ENCODE measurements at regions not wholly inside any gene's neighbourhood (a gene's known extent, or its start where the extent isn't known, plus 50 kb on each side); places are given as distances from the start of the nearest gene placed in this dataset.
"Not testable (repeated sequence)": the region's sequence is repeated elsewhere in the genome, so short reads cannot be mapped to it uniquely, and the experiment has no call there.

DNA sequence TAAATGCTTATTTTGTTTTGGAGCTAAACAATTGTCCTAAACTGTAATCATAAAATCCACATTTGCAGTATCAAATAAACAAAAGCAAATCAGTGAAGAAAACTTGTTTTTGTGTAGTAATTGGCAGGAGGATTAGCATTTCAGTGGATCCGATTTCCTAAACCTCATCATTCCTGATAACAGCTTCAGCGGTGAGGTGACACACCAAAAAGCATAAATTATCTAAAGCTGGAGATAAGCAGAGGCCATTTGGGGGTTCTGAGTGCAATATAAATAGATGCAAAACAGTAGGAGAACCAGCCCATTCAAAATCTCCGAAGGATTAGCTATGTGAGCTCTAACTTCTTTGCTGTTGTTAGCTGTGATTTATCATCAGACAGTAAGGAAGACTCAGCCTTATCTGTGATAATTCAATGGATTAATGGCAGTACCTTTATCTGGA, 235.8 kb downstream of the EPHA7 start:
- in situ Hi-C loops (cut with HindIII; ENCODE audit: low sequenced_read_pairs) = no loop called here
- no peak overlapping the region for H3K4me3 ChIP-seq (ENCODE audit: low read depth, low read length)
- TF ChIP-seq, protein P1, sequence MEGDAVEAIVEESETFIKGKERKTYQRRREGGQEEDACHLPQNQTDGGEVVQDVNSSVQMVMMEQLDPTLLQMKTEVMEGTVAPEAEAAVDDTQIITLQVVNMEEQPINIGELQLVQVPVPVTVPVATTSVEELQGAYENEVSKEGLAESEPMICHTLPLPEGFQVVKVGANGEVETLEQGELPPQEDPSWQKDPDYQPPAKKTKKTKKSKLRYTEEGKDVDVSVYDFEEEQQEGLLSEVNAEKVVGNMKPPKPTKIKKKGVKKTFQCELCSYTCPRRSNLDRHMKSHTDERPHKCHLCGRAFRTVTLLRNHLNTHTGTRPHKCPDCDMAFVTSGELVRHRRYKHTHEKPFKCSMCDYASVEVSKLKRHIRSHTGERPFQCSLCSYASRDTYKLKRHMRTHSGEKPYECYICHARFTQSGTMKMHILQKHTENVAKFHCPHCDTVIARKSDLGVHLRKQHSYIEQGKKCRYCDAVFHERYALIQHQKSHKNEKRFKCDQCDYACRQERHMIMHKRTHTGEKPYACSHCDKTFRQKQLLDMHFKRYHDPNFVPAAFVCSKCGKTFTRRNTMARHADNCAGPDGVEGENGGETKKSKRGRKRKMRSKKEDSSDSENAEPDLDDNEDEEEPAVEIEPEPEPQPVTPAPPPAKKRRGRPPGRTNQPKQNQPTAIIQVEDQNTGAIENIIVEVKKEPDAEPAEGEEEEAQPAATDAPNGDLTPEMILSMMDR (IDR thresholded peaks at IDR 0.05; ENCODE audit: low read depth, low read length) = no peak
- DNase-seq (ENCODE audit: low read depth, low spot score) = no peak

DNA sequence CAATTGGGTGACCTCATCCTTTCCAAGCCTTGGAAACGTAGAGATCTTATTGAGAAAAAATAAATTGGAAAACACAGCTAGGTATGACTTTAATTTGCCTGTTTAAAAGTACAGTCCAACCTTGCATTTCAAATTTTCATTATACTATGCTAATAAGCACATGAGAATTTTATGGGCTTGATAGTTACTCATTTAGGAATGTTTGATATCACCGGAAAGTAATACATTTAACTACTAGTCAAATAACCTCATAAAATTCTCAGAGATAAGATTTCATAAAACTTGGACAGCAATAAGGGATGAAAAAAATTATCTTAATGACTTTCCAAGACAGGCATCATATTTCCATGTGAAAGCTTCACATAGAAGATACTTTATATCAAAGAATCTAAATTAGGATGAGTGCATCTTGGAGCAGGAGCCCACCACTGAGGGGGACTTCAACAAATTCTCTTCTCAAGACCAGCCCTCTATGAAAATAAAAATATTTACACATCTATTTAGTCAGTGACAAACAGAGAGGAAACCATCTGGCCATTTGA, 236.3 kb downstream of the EPHA7 start:
- in situ Hi-C loops (cut with HindIII; ENCODE audit: low sequenced_read_pairs) = no loop called here
- TF ChIP-seq, protein P1 (IDR thresholded peaks at IDR 0.05; ENCODE audit: low read depth, low read length) = no peak
- H3K4me3 ChIP-seq (ENCODE audit: low read depth, low read length) = no peak overlapping the region
- no peak for DNase-seq (ENCODE audit: low read depth, low spot score)

DNA sequence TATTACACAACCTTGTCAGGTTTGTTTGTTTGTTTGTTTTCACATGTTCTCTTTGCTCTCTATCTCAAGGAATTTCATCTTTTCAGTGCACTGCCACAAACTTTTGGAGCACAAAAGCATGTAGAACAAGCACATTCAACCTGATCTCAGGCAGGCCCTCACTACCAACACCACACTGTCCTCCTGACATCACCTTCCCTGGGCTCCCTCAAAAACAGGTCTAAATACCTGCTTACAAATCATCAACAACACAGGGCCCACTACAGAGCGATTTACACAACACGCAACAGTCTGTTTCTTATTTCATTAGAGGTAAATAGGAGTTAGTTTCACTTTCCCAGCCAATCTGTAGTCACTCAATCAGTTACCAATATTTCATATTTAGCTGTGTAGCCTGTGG, 241.4 kb downstream of the EPHA7 start:
- H3K4me3 ChIP-seq (ENCODE audit: low read depth, low read length) = no peak overlapping the region
- in situ Hi-C loops (cut with HindIII; ENCODE audit: low sequenced_read_pairs) = no loop called here
- no peak for DNase-seq (ENCODE audit: low read depth, low spot score)
- TF ChIP-seq, protein P1 (IDR thresholded peaks at IDR 0.05; ENCODE audit: low read depth, low read length) = no peak

DNA sequence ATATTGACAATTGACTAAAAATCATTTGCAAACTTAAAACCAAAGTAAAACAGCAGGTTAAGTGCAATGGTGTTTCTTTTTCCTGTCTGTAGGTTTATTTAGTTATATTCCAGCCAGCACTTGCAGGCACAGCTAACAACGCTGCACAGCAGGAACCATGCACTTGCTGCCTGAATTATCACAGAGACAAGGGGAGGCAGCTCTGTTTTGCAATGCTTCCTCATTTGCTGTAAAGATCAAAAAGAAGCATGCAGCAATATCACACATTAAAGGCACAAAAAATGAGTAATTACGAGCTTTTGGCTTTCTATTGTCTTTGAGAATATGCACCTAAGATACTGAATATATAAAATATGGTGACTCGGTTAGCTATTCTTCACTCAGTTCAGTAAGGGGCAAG, 241.9 kb downstream of the EPHA7 start:
- no peak for DNase-seq (ENCODE audit: low read depth, low spot score)
- no peak overlapping the region for H3K4me3 ChIP-seq (ENCODE audit: low read depth, low read length)
- TF ChIP-seq, protein P1 (IDR thresholded peaks at IDR 0.05; ENCODE audit: low read depth, low read length) = no peak
- in situ Hi-C loops (cut with HindIII; ENCODE audit: low sequenced_read_pairs) = no loop called here

DNA sequence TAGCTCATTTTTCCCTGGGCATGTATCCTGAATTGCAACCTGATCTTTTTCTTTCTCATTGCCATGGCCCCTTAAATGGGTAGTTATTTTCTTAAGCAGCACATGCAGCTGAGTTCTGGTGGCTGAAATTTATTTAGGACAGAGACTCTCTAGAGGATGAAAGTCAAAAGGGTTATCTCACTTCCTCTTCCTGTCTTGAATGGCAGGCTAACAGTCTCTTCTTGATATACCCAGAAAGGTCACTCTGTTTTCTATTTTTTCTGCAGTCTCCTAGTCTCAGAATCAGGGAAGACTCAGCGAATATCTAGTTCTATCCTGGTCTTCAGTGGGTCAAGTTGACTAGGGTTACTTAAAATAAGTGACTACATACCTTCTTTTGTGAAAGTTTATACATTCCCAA, 243.3 kb downstream of the EPHA7 start:
- in situ Hi-C loops (cut with HindIII; ENCODE audit: low sequenced_read_pairs) = no loop called here
- TF ChIP-seq, protein P1 (IDR thresholded peaks at IDR 0.05; ENCODE audit: low read depth, low read length) = no peak
- H3K4me3 ChIP-seq (ENCODE audit: low read depth, low read length) = no peak overlapping the region
- DNase-seq (ENCODE audit: low read depth, low spot score) = no peak

DNA sequence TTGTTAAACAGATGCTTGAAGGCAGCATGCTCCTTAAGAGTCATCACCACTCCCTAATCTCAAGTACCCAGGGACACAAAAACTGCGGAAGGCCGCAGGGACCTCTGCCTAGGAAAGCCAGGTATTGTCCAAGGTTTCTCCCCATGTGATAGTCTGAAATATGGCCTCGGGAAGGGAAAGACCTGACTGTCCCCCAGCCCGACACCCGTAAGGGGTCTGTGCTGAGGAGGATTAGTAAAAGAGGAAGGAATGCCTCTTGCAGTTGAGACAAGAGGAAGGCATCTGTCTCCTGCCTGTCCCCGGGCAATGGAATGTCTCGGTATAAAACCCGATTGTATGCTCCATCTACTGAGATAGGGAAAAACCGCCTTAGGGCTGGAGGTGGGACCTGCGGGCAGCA, 245.8 kb downstream of the EPHA7 start:
- DNase-seq (ENCODE audit: low read depth, low spot score); in situ Hi-C loops (cut with HindIII; ENCODE audit: low sequenced_read_pairs); H3K4me3 ChIP-seq (ENCODE audit: low read depth, low read length): not testable (repeated sequence)

DNA sequence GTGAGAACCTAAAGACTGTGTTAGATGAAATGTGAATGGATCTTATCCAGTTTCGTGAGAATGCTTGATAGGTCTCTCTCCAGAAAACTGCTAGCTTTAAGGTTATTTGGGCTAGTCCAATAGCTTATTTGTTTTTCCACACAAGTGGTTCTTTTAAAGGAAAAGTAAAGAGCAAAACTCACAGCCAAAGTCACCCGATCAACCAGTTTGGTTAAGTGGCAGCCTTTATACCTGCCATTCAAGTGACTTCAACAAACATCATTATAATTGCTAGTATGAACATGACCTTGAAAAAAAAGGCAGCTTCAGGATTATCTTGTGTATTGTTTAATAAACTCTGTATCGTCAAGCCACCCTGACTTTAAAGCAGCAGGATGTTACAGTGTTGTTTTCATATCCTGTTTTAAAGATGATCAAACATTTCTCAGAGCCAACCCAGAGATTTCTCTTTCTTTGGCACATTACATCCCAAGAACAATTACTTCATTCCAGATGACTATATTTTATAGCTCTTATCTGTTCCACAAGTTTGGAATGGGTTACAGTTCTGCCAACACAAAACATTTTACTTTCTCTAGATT, 253.4 kb downstream of the EPHA7 start:
- TF ChIP-seq, protein P1 (IDR thresholded peaks at IDR 0.05; ENCODE audit: low read depth, low read length) = no peak
- in situ Hi-C loops (cut with HindIII; ENCODE audit: low sequenced_read_pairs) = no loop called here
- no peak for DNase-seq (ENCODE audit: low read depth, low spot score)
- no peak overlapping the region for H3K4me3 ChIP-seq (ENCODE audit: low read depth, low read length)

All from astrocyte of the spinal cord (primary cell).